Mucosa of descending colon (tissue), 3 donors: ENCODE measurements at regions not wholly inside any gene's neighbourhood (a gene's known extent, or its start where the extent isn't known, plus 50 kb on each side); places are given as distances from the start of the nearest gene placed in this dataset.

Experiments used
- ATAC-seq: fragments of 200-7000 bp; cut with Tn5 transposase; one replicate; pipeline ENCODE4 v1.9.1; 2020; ENCODE audit warnings: mild to moderate bottlenecking, moderate library complexity
- DNase-seq, 3 donors: peaks; one replicate each; pipeline ENCODE4 v3.0.0-alpha.2; 2020
- H3K36me3 ChIP-seq: fragments of 200-600 bp; one replicate; pipeline ENCODE4 v1.8.0; 2021; ENCODE audit warnings: low read depth, mild to moderate bottlenecking
- H3K4me1 ChIP-seq: fragments of 200-600 bp; one replicate; pipeline ENCODE4 v1.8.0; 2021; ENCODE audit warnings: low read depth, mild to moderate bottlenecking
- H3K4me3 ChIP-seq: fragments of 200-600 bp; one replicate; pipeline ENCODE4 v1.8.0; 2021; ENCODE audit warnings: mild to moderate bottlenecking
- H3K9me3 ChIP-seq: fragments of 200-600 bp; one replicate; pipeline ENCODE4 v1.8.0; 2021; ENCODE audit warnings: mild to moderate bottlenecking
- CTCF ChIP-seq: fragments of 200-600 bp; IDR thresholded peaks from one replicate; pipeline ENCODE4 v1.8.0; 2022; ENCODE audit warnings: antibody characterized with exemption, mild to moderate bottlenecking
- intact Hi-C, 2 donors: fragments of 100-400 bp; cut with DNase I in 1 of 2; cut with micrococcal nuclease in 1 of 2; formaldehyde crosslinking; loops; one replicate each; pipeline versions ENCODE4 v1.11.0 to v1.11.1; 2022; cut with DNase I, micrococcal nuclease
- donor health status: DM: no; HTN: no; CAD: no; lungs with moderate emphysema.
- donor health status: DM: no; HTN: no; CAD: no.
- donor health status: DM: no; HTN: yes; CAD: no.

- ATAC-seq = no peak
- no peak overlapping the region for H3K4me3 ChIP-seq
- DNase-seq = no peak
- intact Hi-C loops = no loop called here
- H3K36me3 ChIP-seq = no peaks in the 10 kb centered on the region
- no peak for TF ChIP-seq CTCF
- H3K4me1 ChIP-seq = no peaks in the 10 kb centered on the region
- peaks cover 48% of the 10 kb centered on the region for H3K9me3 ChIP-seq
These were observed 450.8 kb downstream of the OCA2 start for GRCh38 chr15:27648359-27648758.

GRCh38 chr15:27646531-27646930, 452.6 kb downstream of the OCA2 start:
- TF ChIP-seq CTCF = no peak
- ATAC-seq (no peak), DNase-seq (no peak)
- H3K4me1 ChIP-seq = no peaks in the 10 kb centered on the region
- intact Hi-C loops = no loop called here
- no peaks in the 10 kb centered on the region for H3K36me3 ChIP-seq
- H3K9me3 ChIP-seq = peaks cover 58% of the 10 kb centered on the region
- H3K4me3 ChIP-seq = no peak overlapping the region

GRCh38 chr15:27645672-27646071, 453.4 kb downstream of the OCA2 start:
- ATAC-seq (no peak), DNase-seq (no peak)
- intact Hi-C loops = no loop called here
- H3K9me3 ChIP-seq = peaks cover 62% of the 10 kb centered on the region
- H3K36me3 ChIP-seq = no peaks in the 10 kb centered on the region
- no peak for TF ChIP-seq CTCF
- no peaks in the 10 kb centered on the region for H3K4me1 ChIP-seq
- H3K4me3 ChIP-seq = no peak overlapping the region

- DNase-seq (no peak), ATAC-seq (no peak)
- intact Hi-C loops = no loop called here
- Histone ChIP-seq H3K4me3 (no peak overlapping the region), H3K4me1 (no peaks in the 10 kb centered on the region), H3K9me3 (peaks cover 63% of the 10 kb centered on the region), H3K36me3 (no peaks in the 10 kb centered on the region)
- TF ChIP-seq CTCF = no peak
These were observed 456.1 kb downstream of the OCA2 start for GRCh38 chr15:27642981-27643380.

- TF ChIP-seq CTCF = no peak
- intact Hi-C loops = no loop called here
- no peak for DNase-seq
- H3K4me1 ChIP-seq = no peaks in the 10 kb centered on the region
- H3K4me3 ChIP-seq = no peak overlapping the region
- peaks cover 50% of the 10 kb centered on the region for H3K9me3 ChIP-seq
- ATAC-seq = no peak
- no peaks in the 10 kb centered on the region for H3K36me3 ChIP-seq
These were observed 459.5 kb downstream of the OCA2 start for GRCh38 chr15:27639595-27639994.

- Histone ChIP-seq H3K9me3 (peaks cover 55% of the 10 kb centered on the region), H3K4me1 (no peaks in the 10 kb centered on the region), H3K4me3 (no peak overlapping the region), H3K36me3 (no peaks in the 10 kb centered on the region)
- intact Hi-C loops = no loop called here
- no peak for TF ChIP-seq CTCF
- DNase-seq (no peak), ATAC-seq (no peak)
These were observed 460.2 kb downstream of the OCA2 start for GRCh38 chr15:27638958-27639357.
